ENCODE measurements at regions not wholly inside any gene's neighbourhood (a gene's known extent, or its start where the extent isn't known, plus 50 kb on each side); places are given as distances from the start of the nearest gene placed in this dataset.

DNA sequence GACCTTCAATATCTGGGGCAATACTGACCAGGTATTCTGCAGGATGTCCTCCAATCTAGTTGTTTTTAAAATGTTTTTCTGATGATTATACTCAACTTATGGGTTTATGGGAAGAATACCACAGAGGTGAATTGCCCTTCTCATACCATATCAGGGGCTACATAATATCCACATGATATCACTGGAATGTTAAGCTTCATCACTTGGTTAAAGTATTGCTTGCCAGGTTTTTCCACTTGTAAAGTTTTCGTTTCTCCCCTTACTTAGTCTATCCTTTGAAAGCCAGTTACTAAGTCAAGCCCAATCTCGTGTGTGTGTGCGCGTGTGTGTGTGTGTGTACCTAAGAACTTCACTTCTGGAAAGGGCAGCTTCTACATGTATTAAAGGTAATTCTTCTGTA is 980.9 kb upstream of the FBXO33 start:
- ATAC-seq (no peak), DNase-seq (no peak)
- Mint-ChIP-seq H3K4me3 (no peak overlapping the region), H3K36me3 (ENCODE audit: low read depth) (no peaks in the 10 kb centered on the region), H3K4me1 (ENCODE audit: low read depth) (no peaks in the 10 kb centered on the region), H3K27ac (no peak overlapping the region), H3K27me3 (no peaks in the 10 kb centered on the region), H3K9me3 (peaks cover 3% of the 10 kb centered on the region)
- POLR2A ChIA-PET: interaction anchor here (0.6 kb wide), 1 partner anchor 35 kb away, joined by 3 read pairs; no protein-coding TSS in a partner anchor
- CTCF ChIA-PET: no interaction called here
- intact Hi-C loops (cut with micrococcal nuclease): no loop called here
- TF ChIP-seq, protein P1, sequence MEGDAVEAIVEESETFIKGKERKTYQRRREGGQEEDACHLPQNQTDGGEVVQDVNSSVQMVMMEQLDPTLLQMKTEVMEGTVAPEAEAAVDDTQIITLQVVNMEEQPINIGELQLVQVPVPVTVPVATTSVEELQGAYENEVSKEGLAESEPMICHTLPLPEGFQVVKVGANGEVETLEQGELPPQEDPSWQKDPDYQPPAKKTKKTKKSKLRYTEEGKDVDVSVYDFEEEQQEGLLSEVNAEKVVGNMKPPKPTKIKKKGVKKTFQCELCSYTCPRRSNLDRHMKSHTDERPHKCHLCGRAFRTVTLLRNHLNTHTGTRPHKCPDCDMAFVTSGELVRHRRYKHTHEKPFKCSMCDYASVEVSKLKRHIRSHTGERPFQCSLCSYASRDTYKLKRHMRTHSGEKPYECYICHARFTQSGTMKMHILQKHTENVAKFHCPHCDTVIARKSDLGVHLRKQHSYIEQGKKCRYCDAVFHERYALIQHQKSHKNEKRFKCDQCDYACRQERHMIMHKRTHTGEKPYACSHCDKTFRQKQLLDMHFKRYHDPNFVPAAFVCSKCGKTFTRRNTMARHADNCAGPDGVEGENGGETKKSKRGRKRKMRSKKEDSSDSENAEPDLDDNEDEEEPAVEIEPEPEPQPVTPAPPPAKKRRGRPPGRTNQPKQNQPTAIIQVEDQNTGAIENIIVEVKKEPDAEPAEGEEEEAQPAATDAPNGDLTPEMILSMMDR (IDR thresholded peaks at IDR 0.05): no peak

DNA sequence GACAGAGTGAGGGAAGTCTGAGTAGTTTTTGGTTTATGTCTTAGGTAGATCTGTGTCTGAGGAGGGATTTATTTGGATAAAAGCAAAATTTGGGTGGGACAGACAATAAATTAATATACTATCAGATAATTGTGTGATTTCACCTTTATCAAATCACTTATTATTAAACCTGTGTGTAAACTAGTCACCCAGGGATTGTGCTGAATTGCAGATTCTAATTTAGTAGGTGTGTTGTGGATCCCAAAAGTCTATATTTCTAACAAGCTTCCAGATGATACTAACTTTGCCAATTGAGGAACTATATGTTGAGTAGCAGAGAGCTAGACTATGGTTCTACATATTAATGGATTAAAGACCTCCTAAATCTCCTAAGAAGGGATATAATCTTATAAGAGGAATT is 978.5 kb upstream of the FBXO33 start:
- Mint-ChIP-seq H3K27me3 (no peaks in the 10 kb centered on the region), H3K4me1 (ENCODE audit: low read depth) (no peaks in the 10 kb centered on the region)
- ATAC-seq: no peak

DNA sequence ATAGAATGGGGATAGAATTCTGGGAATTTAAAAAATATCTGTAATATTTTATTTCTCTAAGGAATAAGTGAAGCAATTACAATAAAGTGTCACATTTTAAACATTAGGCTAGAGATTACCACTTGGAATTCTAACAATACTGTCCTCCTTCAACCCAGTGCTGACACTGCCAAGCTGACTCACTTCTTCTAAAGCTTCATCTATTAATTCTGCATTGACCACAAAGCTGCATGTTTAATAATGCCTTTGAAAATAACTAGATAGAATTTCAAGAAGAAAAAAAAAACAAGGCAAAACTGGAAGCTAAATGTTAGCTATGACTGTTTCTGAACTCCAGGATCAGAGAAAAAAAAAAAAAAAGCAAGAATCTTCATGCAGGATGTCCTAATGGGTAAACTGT is 970.7 kb upstream of the FBXO33 start:
- ChIA-PET POLR2A (no interaction called here), CTCF (interaction anchor here (1.0 kb wide), 1 partner anchor 10 kb away, joined by 3 read pairs; no protein-coding TSS in a partner anchor)
- Mint-ChIP-seq H3K27ac (no peak overlapping the region), H3K4me1 (ENCODE audit: low read depth) (no peaks in the 10 kb centered on the region), H3K36me3 (ENCODE audit: low read depth) (no peaks in the 10 kb centered on the region), H3K4me3 (no peak overlapping the region), H3K27me3 (no peaks in the 10 kb centered on the region), H3K9me3 (peaks cover 8% of the 10 kb centered on the region)
- DNase-seq: no peak
- TF ChIP-seq, protein P1 (IDR thresholded peaks at IDR 0.05): no peak
- intact Hi-C loops (cut with micrococcal nuclease): no loop called here
- no peak for ATAC-seq

More for the DNA sequence above, 978.5 kb upstream of the FBXO33 start:
- H3K9me3 Mint-ChIP-seq: peaks cover 12% of the 10 kb centered on the region
- no peak for DNase-seq
- H3K27ac Mint-ChIP-seq: no peak overlapping the region
- POLR2A ChIA-PET: no interaction called here
- TF ChIP-seq, protein P1 (IDR thresholded peaks at IDR 0.05): no peak
- CTCF ChIA-PET: no interaction called here
- H3K36me3 Mint-ChIP-seq (ENCODE audit: low read depth): no peaks in the 10 kb centered on the region
- intact Hi-C loops (cut with micrococcal nuclease): no loop called here
- H3K4me3 Mint-ChIP-seq: no peak overlapping the region

DNA sequence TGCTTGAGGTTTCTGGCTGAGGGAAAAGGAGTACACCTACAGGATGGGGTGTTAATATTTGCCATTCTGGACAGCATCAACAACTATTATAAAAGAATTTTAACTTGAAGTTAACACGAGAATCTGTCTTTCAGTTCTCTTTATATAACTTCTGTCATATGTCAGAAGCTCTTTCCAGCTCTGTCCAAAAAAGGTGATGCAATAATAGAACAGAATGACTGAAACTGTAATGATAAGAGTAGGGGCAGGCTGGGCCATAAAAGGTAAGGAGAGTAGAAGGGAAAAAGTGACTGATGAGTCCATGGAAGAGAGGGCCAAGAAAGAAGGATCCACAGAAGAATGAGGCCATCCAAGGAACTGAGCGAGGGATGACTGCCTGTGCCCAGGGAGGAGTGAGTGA is 966.7 kb upstream of the FBXO33 start:
- ATAC-seq: no peak
- H3K36me3 Mint-ChIP-seq (ENCODE audit: low read depth): no peaks in the 10 kb centered on the region

DNA sequence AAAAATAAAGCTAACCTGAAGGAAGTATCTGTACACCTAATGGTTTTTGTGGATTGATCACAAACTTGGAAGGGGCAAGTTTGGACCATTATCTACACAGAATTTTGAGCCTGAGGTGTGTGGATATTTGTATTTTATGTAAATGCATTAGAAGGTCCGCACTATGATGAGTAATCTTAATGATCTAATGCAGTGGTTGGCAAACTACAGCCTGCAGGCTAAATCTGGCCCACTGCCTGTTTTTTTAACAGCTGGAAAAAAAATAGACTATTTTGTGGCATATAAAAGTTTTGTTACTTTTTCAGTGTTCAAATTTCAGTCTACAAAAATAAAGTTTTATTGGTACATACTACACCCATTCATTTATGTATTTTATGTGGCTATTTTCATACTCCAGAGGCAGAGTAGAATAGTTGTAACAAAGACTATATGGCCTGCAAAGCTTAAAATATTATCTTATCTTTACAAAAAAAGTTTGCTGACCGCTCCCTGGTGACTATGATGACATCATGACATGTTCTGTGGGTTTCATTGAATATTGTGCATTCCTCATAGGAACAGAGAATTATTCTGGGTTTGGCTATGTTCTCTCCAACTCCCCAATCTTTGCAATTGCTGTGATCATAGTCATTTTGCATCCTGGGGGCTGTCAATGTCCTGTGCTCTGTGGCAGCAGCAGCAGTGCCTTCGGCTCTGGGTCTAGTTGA is 962.6 kb upstream of the FBXO33 start:
- no peak overlapping the region for H3K27ac Mint-ChIP-seq
- H3K36me3 Mint-ChIP-seq (ENCODE audit: low read depth): no peaks in the 10 kb centered on the region
- POLR2A ChIA-PET: no interaction called here
- CTCF ChIA-PET: no interaction called here
- H3K4me3 Mint-ChIP-seq: no peak overlapping the region
- intact Hi-C loops (cut with micrococcal nuclease): no loop called here
- peaks cover 2% of the 10 kb centered on the region for H3K9me3 Mint-ChIP-seq
- ATAC-seq: no peak
- no peaks in the 10 kb centered on the region for H3K27me3 Mint-ChIP-seq
- TF ChIP-seq, protein P1 (IDR thresholded peaks at IDR 0.05): no peak
- DNase-seq: no peak
- H3K4me1 Mint-ChIP-seq (ENCODE audit: low read depth): no peaks in the 10 kb centered on the region

More for the DNA sequence above, 966.7 kb upstream of the FBXO33 start:
- TF ChIP-seq, protein P1 (IDR thresholded peaks at IDR 0.05): no peak
- H3K4me1 Mint-ChIP-seq (ENCODE audit: low read depth): no peaks in the 10 kb centered on the region
- no peaks in the 10 kb centered on the region for H3K27me3 Mint-ChIP-seq
- POLR2A ChIA-PET: no interaction called here
- CTCF ChIA-PET: no interaction called here
- H3K4me3 Mint-ChIP-seq: no peak overlapping the region
- peaks cover 2% of the 10 kb centered on the region for H3K9me3 Mint-ChIP-seq
- no peak overlapping the region for H3K27ac Mint-ChIP-seq
- intact Hi-C loops (cut with micrococcal nuclease): no loop called here
- no peak for DNase-seq
